CD4-positive, alpha-beta T cell treated with Interleukin-4 for 4 hours (primary cell): ENCODE measurements at regions not wholly inside any gene's neighbourhood (a gene's known extent, or its start where the extent isn't known, plus 50 kb on each side); places are given as distances from the start of the nearest gene placed in this dataset.

Experiments used
- DNase-seq: peaks from one replicate; pipeline ENCODE4 v3.0.0-alpha.2; 2020

DNA sequence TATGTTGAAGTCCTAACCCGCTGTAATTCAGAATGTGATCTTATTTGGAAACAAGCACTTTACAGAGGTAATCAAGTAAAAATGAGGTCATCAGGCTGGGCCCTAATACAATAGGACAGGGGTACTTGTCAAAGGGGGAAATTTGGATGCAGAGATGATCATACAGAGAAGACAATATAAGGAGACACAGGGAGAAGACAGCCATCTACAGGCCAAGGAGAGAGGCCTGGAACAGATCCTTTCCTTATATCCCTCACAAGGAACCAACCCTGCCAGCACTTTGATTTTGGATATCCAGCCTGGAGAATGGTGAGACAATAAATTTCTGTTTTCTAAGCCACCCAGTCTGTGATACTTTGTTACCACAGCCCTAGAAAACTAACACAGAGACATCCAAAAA, 104.3 kb downstream of the METTL4 start:
- no peak for DNase-seq

- no peak for DNase-seq
Observed at GRCh38 chr18:2468051-2468450, 103.3 kb downstream of the METTL4 start.

DNA sequence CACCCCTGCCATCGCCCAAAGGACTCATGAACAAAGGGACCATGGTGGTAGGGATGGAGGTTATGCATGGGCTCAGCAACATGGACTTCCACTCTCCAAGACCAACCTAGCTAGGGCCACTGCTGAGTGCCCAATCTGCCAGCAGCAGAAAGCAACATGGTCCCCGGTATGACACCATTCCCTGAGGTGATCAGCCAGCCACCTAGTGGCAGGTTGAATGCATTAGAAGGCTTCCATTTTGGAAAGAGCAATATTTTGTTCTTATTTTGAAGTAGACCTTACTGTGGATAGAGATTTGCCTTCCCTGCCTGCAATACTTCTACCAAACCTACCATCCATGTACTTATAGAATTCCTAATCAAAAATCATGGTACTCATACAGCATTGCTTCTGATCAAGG, 99.8 kb downstream of the METTL4 start:
- no peak for DNase-seq

GRCh38 chr18:2478662-2479061, 92.6 kb downstream of the METTL4 start:
- DNase-seq: no peak

DNA sequence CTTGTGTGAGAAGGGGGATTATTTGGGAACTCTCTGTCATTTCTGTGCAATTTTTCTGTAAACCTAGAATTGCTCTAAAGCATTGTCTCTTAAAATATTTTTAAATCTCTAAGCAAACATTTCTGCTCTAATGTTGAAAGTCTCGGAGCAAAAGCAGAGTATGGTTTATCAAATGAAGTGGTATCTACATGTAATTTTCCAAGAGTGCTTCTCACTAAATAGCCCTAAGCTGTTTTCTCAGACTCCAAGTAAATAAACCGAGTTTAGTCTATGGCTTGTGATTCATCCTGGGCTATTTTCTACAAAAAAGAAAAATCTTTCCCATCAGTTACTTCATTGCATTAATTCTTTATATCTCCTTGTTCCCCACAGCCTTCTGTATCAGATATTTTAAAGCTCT, 90.8 kb downstream of the METTL4 start:
- DNase-seq: no peak

DNA sequence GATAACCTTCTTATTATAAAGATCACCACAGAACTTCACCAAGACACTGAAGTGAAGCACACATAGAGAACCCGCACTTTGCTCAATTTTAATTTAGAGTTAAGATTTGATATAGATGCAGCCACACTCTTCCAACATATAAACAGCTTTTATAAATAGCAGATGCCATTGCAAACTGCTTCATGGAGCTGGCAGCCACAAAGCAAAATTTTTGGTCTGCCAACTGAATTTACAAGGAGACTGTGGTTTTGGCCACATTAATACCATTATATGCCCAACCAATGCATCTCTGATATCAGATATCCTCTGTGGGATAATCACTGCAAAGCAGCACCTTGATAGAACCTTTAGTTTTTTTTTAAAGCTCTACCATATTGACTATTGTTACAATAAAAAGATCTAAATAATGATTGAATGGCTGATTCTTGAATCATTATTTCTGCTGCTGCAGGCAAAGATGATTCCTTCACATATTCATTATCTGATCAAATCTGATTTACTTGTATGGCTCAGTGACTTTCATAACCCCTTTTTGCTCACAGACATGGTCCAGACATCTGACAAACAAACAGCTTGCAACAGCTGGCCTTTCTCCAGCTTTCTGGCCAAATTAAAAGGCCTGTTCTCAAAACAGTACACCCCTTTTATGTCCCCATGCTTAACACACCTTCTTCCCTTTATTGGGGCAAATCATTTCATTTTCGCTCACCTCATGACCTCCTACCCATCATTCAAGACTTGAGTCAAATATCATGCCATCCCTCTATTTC, 88.4 kb downstream of the METTL4 start:
- DNase-seq: no peak

GRCh38 chr18:2485983-2486382, 85.3 kb downstream of the METTL4 start:
- no peak for DNase-seq

DNA sequence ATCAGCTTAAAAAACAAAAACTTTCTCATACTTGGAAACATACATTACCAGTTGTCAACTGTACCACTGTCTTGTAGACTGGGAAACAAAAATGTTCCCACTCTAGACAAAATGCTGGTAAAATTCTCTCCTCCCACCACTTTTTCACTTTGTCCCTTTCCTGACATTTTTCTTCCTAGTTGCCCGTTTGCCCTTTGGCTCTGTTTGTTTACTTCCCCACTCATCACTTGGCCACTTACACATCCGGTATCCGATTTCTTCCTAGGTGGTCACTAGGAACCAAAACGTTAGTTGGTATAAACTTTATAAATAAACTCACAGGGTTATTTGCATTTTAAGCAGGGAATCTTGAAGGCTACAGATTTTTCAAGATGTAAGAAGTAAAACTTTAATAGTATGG, 84.9 kb downstream of the METTL4 start:
- no peak for DNase-seq
